HFF-Myc (cell line): ENCODE measurements at regions not wholly inside any gene's neighbourhood (a gene's known extent, or its start where the extent isn't known, plus 50 kb on each side); places are given as distances from the start of the nearest gene placed in this dataset.

ENCODE experiments used
- DNase-seq: peaks from one replicate; pipeline ENCODE4 v3.0.0-alpha.2; 2011; ENCODE audit warnings: low read depth; ENCODE audit errors: extremely low read depth
- H3K4me3 ChIP-seq: replicated peaks from 2 replicates; pipeline ENCODE4 v1.5.1; 2011; ENCODE audit warnings: low read depth, mild to moderate bottlenecking, control low read depth, low read length
- CTCF ChIP-seq: IDR thresholded peaks from 2 replicates; pipeline ENCODE4 v1.5.1; 2012; ENCODE audit warnings: mild to moderate bottlenecking, low read depth, low read length, control low read depth; ENCODE audit errors: missing control alignments

GRCh38 chr18:44374966-44375365, 305.7 kb upstream of the SETBP1 start:
- TF ChIP-seq CTCF = no peak
- no peak overlapping the region for H3K4me3 ChIP-seq

DNA sequence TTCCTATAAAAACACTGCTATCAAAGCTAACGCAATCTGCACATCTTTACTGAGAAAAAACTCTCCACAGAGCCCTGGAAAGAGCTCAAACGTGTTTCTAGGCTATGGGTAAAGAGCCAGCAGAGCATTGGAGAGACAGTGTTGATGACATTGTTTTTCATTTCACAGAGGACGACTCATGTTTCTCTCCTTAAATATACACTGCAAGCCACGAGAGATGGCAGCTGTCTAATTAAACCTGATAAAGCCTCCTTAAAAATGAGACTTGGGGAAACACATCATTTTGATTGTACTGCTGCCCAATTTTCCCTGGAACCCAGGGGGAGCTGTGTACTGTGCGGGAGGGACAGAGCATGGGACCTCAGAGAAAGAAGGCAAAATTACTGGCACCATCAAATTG, 294.3 kb upstream of the SETBP1 start:
- H3K4me3 ChIP-seq = no peak overlapping the region
- no peak for DNase-seq
- no peak for TF ChIP-seq CTCF

More at GRCh38 chr18:44374966-44375365, 305.7 kb upstream of the SETBP1 start:
- DNase-seq = no peak

DNA sequence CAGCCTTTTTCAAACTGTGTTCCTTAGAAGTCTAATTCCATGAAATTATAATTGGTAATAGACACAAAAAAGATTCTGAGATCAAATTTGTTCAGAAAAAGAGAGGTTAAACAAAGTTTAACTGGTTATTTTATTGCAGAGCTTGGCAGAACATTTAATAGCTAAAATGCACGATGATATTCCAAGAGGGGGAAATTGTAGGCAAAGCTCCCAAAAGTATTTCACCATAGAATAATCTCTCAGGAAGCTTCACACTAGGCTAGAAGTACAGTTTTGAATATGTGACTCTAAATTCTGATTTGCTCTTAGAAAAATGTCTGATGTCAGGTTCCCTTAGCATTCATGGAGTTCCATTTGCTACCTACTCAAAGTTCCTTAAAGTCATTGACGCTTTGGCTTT, 292.4 kb upstream of the SETBP1 start:
- DNase-seq = no peak
- no peak overlapping the region for H3K4me3 ChIP-seq
- no peak for TF ChIP-seq CTCF

GRCh38 chr18:44392933-44393332, 287.8 kb upstream of the SETBP1 start:
- DNase-seq = no peak
- no peak overlapping the region for H3K4me3 ChIP-seq
- TF ChIP-seq CTCF = no peak

DNA sequence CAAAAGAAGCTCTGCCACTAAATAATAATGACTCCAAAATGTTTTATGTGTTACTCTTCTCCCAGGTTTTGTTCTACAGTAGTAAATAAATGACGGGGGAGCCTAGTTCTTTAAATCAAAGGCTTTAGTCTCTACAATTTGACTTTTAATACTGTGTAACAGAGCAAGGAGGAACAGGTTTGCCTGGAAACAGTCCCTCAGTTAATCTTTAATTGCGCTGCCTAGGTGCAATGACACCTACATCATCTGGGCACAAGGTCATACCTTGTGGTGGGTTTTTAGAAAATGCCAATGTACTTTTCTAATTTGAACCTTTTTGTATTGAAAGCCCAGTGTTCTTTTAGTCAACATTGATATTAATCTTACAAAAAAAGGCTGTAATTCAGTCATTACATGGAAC, 287.3 kb upstream of the SETBP1 start:
- TF ChIP-seq CTCF = no peak
- no peak overlapping the region for H3K4me3 ChIP-seq
- DNase-seq = no peak

GRCh38 chr18:44396550-44396949, 284.1 kb upstream of the SETBP1 start:
- H3K4me3 ChIP-seq = no peak overlapping the region
- TF ChIP-seq CTCF = no peak
- DNase-seq = no peak

- DNase-seq = no peak
- no peak for TF ChIP-seq CTCF
- no peak overlapping the region for H3K4me3 ChIP-seq
Measured at GRCh38 chr18:44409071-44409470, 271.6 kb upstream of the SETBP1 start.
